HCT116 (cell line): ENCODE measurements at regions not wholly inside any gene's neighbourhood (a gene's known extent, or its start where the extent isn't known, plus 50 kb on each side); places are given as distances from the start of the nearest gene placed in this dataset.

Experiments
- ATAC-seq: fragments of 200-7000 bp; cut with Tn5 transposase; 2 replicates; pipeline ENCODE4 v1.9.1; 2020; ENCODE audit warnings: mild to moderate bottlenecking, moderate library complexity
- BruUV-seq: library from RNA; stranded (reverse); fragments of 400-500 nt; replicated peaks from 2 replicates; lab custom pipeline; 2021; lab: Mats Ljungman, UMichigan
- CTCF ChIA-PET: fragments of 300-600 bp; sonication (Branson Sonifier 250); formaldehyde crosslinking; loops from one replicate; lab custom pipeline; 2021; ENCODE audit warnings: antibody characterized with exemption; lab: Charles Lee
- POLR2A ChIA-PET: fragments of 300-600, 350-600 bp; sonication (Branson Sonifier 250); formaldehyde crosslinking; loops from one replicate; lab custom pipeline; 2021; ENCODE audit warnings: antibody characterized with exemption; lab: Charles Lee
- RAD21 ChIA-PET, 2 experiments: fragments of 300-600 bp; sonication (Branson Sonifier 250); formaldehyde crosslinking; loops; one replicate each; lab custom pipeline; 2023; ENCODE audit warnings: low total read pairs in 2 of 2; ENCODE audit not compliant: uncharacterized antibody in 2 of 2, unreplicated experiment in 2 of 2, low non-redundant PET in 1 of 2; lab: Charles Lee
- DNase-seq: peaks from one replicate; pipeline ENCODE4 v3.0.0-alpha.2; 2010; ENCODE audit warnings: low read depth, low spot score
- H2AFZ ChIP-seq: fragments of 200-600 bp; shearing (Covaris generic), sonication (generic); 2 replicates; pipeline ENCODE4 v1.6.1; 2017; ENCODE audit warnings: low read depth, mixed run types, mixed read lengths, antibody characterized with exemption, low read length; ENCODE audit not compliant: poor library complexity, severe bottlenecking
- H3K27ac ChIP-seq: 2 replicates; pipeline ENCODE4 v1.5.1; 2012; ENCODE audit warnings: low read depth, low read length
- H3K27me3 ChIP-seq: fragments of 200-600 bp; sonication (generic); 2 replicates; pipeline ENCODE4 v1.6.1; 2016; ENCODE audit warnings: mixed run types, low read length, mixed read lengths; ENCODE audit not compliant: insufficient read depth
- H3K36me3 ChIP-seq, 2 experiments: fragments of 200-500 bp in 1 of 2; fragments of 200-600 bp in 1 of 2; sonication (Bioruptor generic) in 1 of 2; sonication (generic) in 1 of 2; 2 replicates each; pipeline versions ENCODE4 v1.5.1 to v1.6.1; 2014 to 2016; ENCODE audit warnings: low read length in 2 of 2, inconsistent platforms in 1 of 2, mixed read lengths in 1 of 2, mixed run types in 1 of 2; ENCODE audit not compliant: insufficient read depth in 2 of 2, control insufficient read depth in 1 of 2
- H3K4me1 ChIP-seq, 2 experiments: fragments of 200-600 bp in 1 of 2; sonication (generic) in 1 of 2; 2 replicates each; pipeline versions ENCODE4 v1.5.1 to v1.6.1; 2012 to 2017; ENCODE audit warnings: low read length in 2 of 2, inconsistent platforms in 1 of 2, mild to moderate bottlenecking in 1 of 2, mixed read lengths in 1 of 2, mixed run types in 1 of 2, moderate library complexity in 1 of 2; ENCODE audit not compliant: insufficient read depth in 2 of 2, control insufficient read depth in 1 of 2
- H3K4me2 ChIP-seq: fragments of 200-600 bp; sonication (generic); 2 replicates; pipeline ENCODE4 v1.6.1; 2017; ENCODE audit warnings: mixed run types, low read length, mixed read lengths
- H3K4me3 ChIP-seq, 2 experiments: fragments of 200-600 bp in 1 of 2; sonication (generic) in 1 of 2; replicated peaks in 1 of 2; 2 replicates each; pipeline ENCODE4 v1.5.1; 2011 to 2016; ENCODE audit warnings: low read length in 2 of 2, control low read depth in 1 of 2, low read depth in 1 of 2, mild to moderate bottlenecking in 1 of 2, mixed read lengths in 1 of 2, mixed run types in 1 of 2
- H3K79me2 ChIP-seq: fragments of 200-600 bp; sonication (generic); 2 replicates; pipeline ENCODE4 v1.6.1; 2017; ENCODE audit warnings: mild to moderate bottlenecking, mixed run types, low read length, moderate library complexity, mixed read lengths; ENCODE audit not compliant: insufficient read depth
- H3K9ac ChIP-seq: fragments of 200-600 bp; sonication (generic); 2 replicates; pipeline ENCODE4 v1.6.1; 2016; ENCODE audit warnings: low read length, mixed read lengths
- H3K9me2 ChIP-seq: fragments of 200-600 bp; sonication (generic), shearing (Covaris generic); 2 replicates; pipeline ENCODE4 v1.6.1; 2017; ENCODE audit warnings: mixed run types, mild to moderate bottlenecking, moderate library complexity; ENCODE audit not compliant: insufficient read depth
- H3K9me3 ChIP-seq, 2 experiments: fragments of 200-500 bp in 1 of 2; fragments of 200-600 bp in 1 of 2; sonication (Bioruptor generic) in 1 of 2; sonication (generic) in 1 of 2; 2 replicates each; pipeline ENCODE4 v1.6.1; 2014 to 2017; ENCODE audit warnings: low read length in 2 of 2, mixed read lengths in 2 of 2, inconsistent platforms in 1 of 2, low read depth in 1 of 2, mild to moderate bottlenecking in 1 of 2, mixed run types in 1 of 2, moderate library complexity in 1 of 2; ENCODE audit not compliant: control insufficient read depth in 1 of 2, insufficient read depth in 1 of 2
- H4K20me1 ChIP-seq: fragments of 200-600 bp; sonication (generic), shearing (Covaris generic); 2 replicates; pipeline ENCODE4 v1.6.1; 2017; ENCODE audit warnings: mixed run types, mild to moderate bottlenecking, moderate library complexity; ENCODE audit not compliant: insufficient read depth
- ATF3 ChIP-seq: IDR thresholded peaks from 2 replicates; pipeline ENCODE4 v1.6.1; 2012
- CEBPB ChIP-seq: IDR thresholded peaks from 2 replicates; pipeline ENCODE4 v1.6.1; 2012; ENCODE audit warnings: low read depth
- CTCF ChIP-seq, 3 experiments: fragments of 200-600 bp in 1 of 3; sonication (generic) in 1 of 3; IDR thresholded peaks in 2 of 3; conservative IDR thresholded peaks in 1 of 3; 2 replicates each; pipeline ENCODE4 v1.5.1; 2012 to 2017; ENCODE audit warnings: low read depth in 2 of 3, low read length in 2 of 3, antibody characterized with exemption in 1 of 3, borderline replicate concordance in 1 of 3, control low read depth in 1 of 3, mild to moderate bottlenecking in 1 of 3, mixed read lengths in 1 of 3, mixed run types in 1 of 3, moderate library complexity in 1 of 3; ENCODE audit not compliant: insufficient read depth in 1 of 3
- EZH2 ChIP-seq: fragments of 200-600 bp; sonication (generic); IDR thresholded peaks from 2 replicates; pipeline ENCODE4 v1.6.1; 2017; ENCODE audit warnings: antibody characterized with exemption, mixed run types
- EZH2phosphoT487 ChIP-seq: fragments of 200-600 bp; IDR thresholded peaks from 2 replicates; pipeline ENCODE4 v1.6.1; 2018; ENCODE audit warnings: antibody characterized with exemption, borderline replicate concordance
- FOSL1 ChIP-seq: IDR thresholded peaks from 2 replicates; pipeline ENCODE4 v1.6.1; 2012; ENCODE audit warnings: low read depth
- JUND ChIP-seq: IDR thresholded peaks from 2 replicates; pipeline ENCODE4 v1.6.1; 2012
- MAX ChIP-seq: IDR thresholded peaks from 2 replicates; pipeline ENCODE4 v1.6.1; 2012
- POLR2A ChIP-seq: IDR thresholded peaks from 2 replicates; pipeline ENCODE4 v1.7.0; 2011; ENCODE audit warnings: borderline replicate concordance; ENCODE audit not compliant: insufficient read depth, insufficient read length; ENCODE audit errors: extremely low read depth
- POLR2AphosphoS5 ChIP-seq: IDR thresholded peaks from 2 replicates; pipeline ENCODE4 v1.6.1; 2011; ENCODE audit warnings: mild to moderate bottlenecking, low read depth, low read length, moderate library complexity
- RAD21 ChIP-seq: IDR thresholded peaks from 2 replicates; pipeline ENCODE4 v1.6.1; 2012; ENCODE audit warnings: low read depth, mild to moderate bottlenecking
- SIN3A ChIP-seq: IDR thresholded peaks from 2 replicates; pipeline ENCODE4 v1.6.1; 2012; ENCODE audit warnings: low read depth
- SP1 ChIP-seq: IDR thresholded peaks from 2 replicates; pipeline ENCODE4 v1.6.1; 2012; ENCODE audit warnings: low read depth
- TCF7L2 ChIP-seq: IDR thresholded peaks from 2 replicates; pipeline ENCODE4 v1.7.0; 2011; ENCODE audit warnings: borderline replicate concordance, inconsistent platforms; ENCODE audit not compliant: insufficient read depth, insufficient read length; ENCODE audit errors: extremely low read depth
- ZFX ChIP-seq: fragments of 450-650 bp; IDR thresholded peaks from 2 replicates; pipeline ENCODE4 v1.6.1; 2017
- ZNF274 ChIP-seq: fragments of 200-500 bp; sonication (Bioruptor generic); IDR thresholded peaks from 2 replicates; pipeline ENCODE4 v1.6.1; 2014; ENCODE audit warnings: mild to moderate bottlenecking, low read depth, low read length, inconsistent platforms
- intact Hi-C: fragments of 100-400 bp; cut with micrococcal nuclease; formaldehyde crosslinking; loops from 2 replicates; pipeline ENCODE4 v1.10.0; 2022
- TF ChIP-seq, protein P1 (sequence below): IDR thresholded peaks from 2 replicates; pipeline ENCODE4 v1.6.1; 2011; ENCODE audit warnings: mild to moderate bottlenecking, low read length, moderate library complexity; ENCODE audit not compliant: insufficient replicate concordance; ENCODE audit errors: extremely low read depth

- H2AFZ ChIP-seq, result no peak overlapping the region
- ATAC-seq (no peak), DNase-seq (no peak)
- ChIA-PET CTCF (no interaction called here), RAD21 (no interaction called here), POLR2A (no interaction called here)
- H3K36me3 ChIP-seq, result no peaks in the 10 kb centered on the region
- H3K4me3 ChIP-seq, result no peak overlapping the region
- H3K9me3 ChIP-seq, result no peaks in the 10 kb centered on the region
- TF ChIP-seq ZFX (no peak), ZNF274 (no peak), MAX (no peak), ATF3 (no peak), EZH2phosphoT487 (no peak), SP1 (no peak), EZH2 (no peak), RAD21 (no peak), CEBPB (no peak), CTCF (IDR thresholded peaks at IDR 0.05 in 2 of 3, conservative IDR thresholded peaks at IDR 0.05 in 1 of 3; ENCODE audit: borderline replicate concordance in 1 of 3, insufficient read depth in 1 of 3, low read depth in 2 of 3, low read length in 2 of 3) (no peak), JUND (no peak), FOSL1 (no peak), TCF7L2 (no peak), SIN3A (no peak), POLR2AphosphoS5 (no peak), POLR2A (no peak)
- TF ChIP-seq, protein P1, sequence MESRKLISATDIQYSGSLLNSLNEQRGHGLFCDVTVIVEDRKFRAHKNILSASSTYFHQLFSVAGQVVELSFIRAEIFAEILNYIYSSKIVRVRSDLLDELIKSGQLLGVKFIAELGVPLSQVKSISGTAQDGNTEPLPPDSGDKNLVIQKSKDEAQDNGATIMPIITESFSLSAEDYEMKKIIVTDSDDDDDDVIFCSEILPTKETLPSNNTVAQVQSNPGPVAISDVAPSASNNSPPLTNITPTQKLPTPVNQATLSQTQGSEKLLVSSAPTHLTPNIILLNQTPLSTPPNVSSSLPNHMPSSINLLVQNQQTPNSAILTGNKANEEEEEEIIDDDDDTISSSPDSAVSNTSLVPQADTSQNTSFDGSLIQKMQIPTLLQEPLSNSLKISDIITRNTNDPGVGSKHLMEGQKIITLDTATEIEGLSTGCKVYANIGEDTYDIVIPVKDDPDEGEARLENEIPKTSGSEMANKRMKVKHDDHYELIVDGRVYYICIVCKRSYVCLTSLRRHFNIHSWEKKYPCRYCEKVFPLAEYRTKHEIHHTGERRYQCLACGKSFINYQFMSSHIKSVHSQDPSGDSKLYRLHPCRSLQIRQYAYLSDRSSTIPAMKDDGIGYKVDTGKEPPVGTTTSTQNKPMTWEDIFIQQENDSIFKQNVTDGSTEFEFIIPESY, result no peak
- H3K9ac ChIP-seq, result no peak overlapping the region
- no peak overlapping the region for H3K4me2 ChIP-seq
- H3K27ac ChIP-seq, result no peak overlapping the region
- no peaks in the 10 kb centered on the region for H3K4me1 ChIP-seq
- intact Hi-C loops, result no loop called here
- no TSS peak for BruUV-seq
- H4K20me1 ChIP-seq, result no peaks in the 10 kb centered on the region
- no peaks in the 10 kb centered on the region for H3K27me3 ChIP-seq
- H3K9me2 ChIP-seq, result no peaks in the 10 kb centered on the region
- H3K79me2 ChIP-seq, result no peaks in the 10 kb centered on the region
Observed at GRCh38 chr2:45103351-45104345, 94.4 kb upstream of the SIX2 start.
